ENCODE measurements at regions not wholly inside any gene's neighbourhood (a gene's known extent, or its start where the extent isn't known, plus 50 kb on each side); places are given as distances from the start of the nearest gene placed in this dataset.

- TF ChIP-seq CTCF (IDR thresholded peaks at IDR 0.05 in 4 of 5, conservative IDR thresholded peaks at IDR 0.05 in 1 of 5) (no peak), POLR2A (IDR thresholded peaks at IDR 0.05) (no peak)
Measured at GRCh38 chr2:13652531-13653313, 936.0 kb downstream of the TRIB2 start.

All from gastrocnemius medialis (tissue), 4 donors.